SHP77 (cell line): ENCODE measurements at regions not wholly inside any gene's neighbourhood (a gene's known extent, or its start where the extent isn't known, plus 50 kb on each side); places are given as distances from the start of the nearest gene placed in this dataset.

Experiments
- DNase-seq, 2 experiments: peaks; one replicate each; lab custom pipeline; 2025; lab: John Stamatoyannopoulos, UW

- DNase-seq = no peak
These were observed 111.6 kb upstream of the SPACA1 start for GRCh38 chr6:87936065-87936464.

- DNase-seq = no peak
These were observed 112.4 kb upstream of the SPACA1 start for GRCh38 chr6:87935196-87935595.

GRCh38 chr6:87932361-87932760 lies 115.3 kb upstream of the SPACA1 start:
- DNase-seq = peak; percentile 21 to 31

GRCh38 chr6:87929843-87930288 lies 117.8 kb upstream of the SPACA1 start:
- DNase-seq = peak; percentile 90 to 91

GRCh38 chr6:87926687-87927086 lies 121.0 kb upstream of the SPACA1 start:
- no peak for DNase-seq

GRCh38 chr6:87926072-87926471 lies 121.6 kb upstream of the SPACA1 start:
- DNase-seq = no peak

GRCh38 chr6:87925373-87926060 lies 122.1 kb upstream of the SPACA1 start:
- DNase-seq = peak; percentile 44 to 49

- no peak for DNase-seq
These were observed 124.1 kb upstream of the SPACA1 start for GRCh38 chr6:87923389-87924050.

GRCh38 chr6:87922947-87923330 lies 124.7 kb upstream of the SPACA1 start:
- peak; percentile 64 to 78 for DNase-seq

GRCh38 chr6:87922196-87922946 lies 125.3 kb upstream of the SPACA1 start:
- DNase-seq = no peak

GRCh38 chr6:87921034-87921433 lies 126.6 kb upstream of the SPACA1 start:
- no peak for DNase-seq

GRCh38 chr6:87920245-87920644 lies 127.4 kb upstream of the SPACA1 start:
- no peak for DNase-seq

GRCh38 chr6:87919416-87919815 lies 128.2 kb upstream of the SPACA1 start:
- no peak for DNase-seq

GRCh38 chr6:87919001-87919400 lies 128.6 kb upstream of the SPACA1 start:
- DNase-seq = no peak

- peak; percentile 29 to 36 for DNase-seq
These were observed 129.1 kb upstream of the SPACA1 start for GRCh38 chr6:87918461-87918941.

- no peak for DNase-seq
These were observed 129.8 kb upstream of the SPACA1 start for GRCh38 chr6:87917886-87918285.

GRCh38 chr6:87916446-87916845 lies 131.2 kb upstream of the SPACA1 start:
- DNase-seq = no peak

GRCh38 chr6:87914637-87915395 lies 132.8 kb upstream of the SPACA1 start:
- DNase-seq = no peak

GRCh38 chr6:87913974-87914373 lies 133.7 kb upstream of the SPACA1 start:
- no peak for DNase-seq

GRCh38 chr6:87912102-87912501 lies 135.5 kb upstream of the SPACA1 start:
- DNase-seq = no peak

- no peak for DNase-seq
These were observed 137.8 kb upstream of the SPACA1 start for GRCh38 chr6:87909849-87910248.
